MCF 10A (cell line): ENCODE measurements at regions not wholly inside any gene's neighbourhood (a gene's known extent, or its start where the extent isn't known, plus 50 kb on each side); places are given as distances from the start of the nearest gene placed in this dataset.

Experiments
- BruUV-seq: library from RNA; stranded (reverse); fragments of 400-500 nt; replicated peaks from 2 replicates; lab custom pipeline; 2021; lab: Mats Ljungman, UMichigan
- CTCF ChIA-PET: fragments of 300-600 bp; sonication (Branson Sonifier 250); formaldehyde crosslinking; extraction: SDS; loops from one replicate; lab custom pipeline; 2021; ENCODE audit warnings: antibody characterized with exemption, inconsistent platforms; lab: Yijun Ruan, JAX
- POLR2A ChIA-PET: fragments of 300-600, 350-650 bp; sonication (Branson Sonifier 250); formaldehyde crosslinking; extraction: SDS; loops from one replicate; lab custom pipeline; 2020; ENCODE audit warnings: antibody characterized with exemption, inconsistent platforms; lab: Yijun Ruan, JAX
- DNase-seq: peaks from one replicate; pipeline ENCODE4 v3.0.0-alpha.2; 2018; ENCODE audit not compliant: unreplicated experiment
- H3K27ac Mint-ChIP-seq: one replicate; pipeline ENCODE4 v1.8.0; 2022; ENCODE audit warnings: mild to moderate bottlenecking, low read depth, mixed read lengths; ENCODE audit not compliant: unreplicated experiment
- H3K27me3 Mint-ChIP-seq: one replicate; pipeline ENCODE4 v1.8.0; 2022; ENCODE audit warnings: mixed read lengths; ENCODE audit not compliant: insufficient read depth, unreplicated experiment
- H3K36me3 Mint-ChIP-seq: one replicate; pipeline ENCODE4 v1.8.0; 2022; ENCODE audit warnings: mild to moderate bottlenecking, moderate library complexity, mixed read lengths; ENCODE audit not compliant: insufficient read depth, unreplicated experiment
- H3K4me1 Mint-ChIP-seq: one replicate; pipeline ENCODE4 v1.8.0; 2022; ENCODE audit warnings: mixed read lengths; ENCODE audit not compliant: insufficient read depth, unreplicated experiment
- H3K4me3 Mint-ChIP-seq: one replicate; pipeline ENCODE4 v1.8.0; 2022; ENCODE audit warnings: mild to moderate bottlenecking, moderate library complexity, mixed read lengths; ENCODE audit not compliant: unreplicated experiment
- H3K9me3 Mint-ChIP-seq: one replicate; pipeline ENCODE4 v1.8.0; 2022; ENCODE audit warnings: mixed read lengths; ENCODE audit not compliant: unreplicated experiment
- CTCF ChIP-seq: fragments of 200-600 bp; IDR thresholded peaks from one replicate; pipeline ENCODE4 v1.8.0; 2022; ENCODE audit warnings: antibody characterized with exemption, mild to moderate bottlenecking; ENCODE audit not compliant: unreplicated experiment
- intact Hi-C: fragments of 100-400 bp; cut with micrococcal nuclease; formaldehyde crosslinking; loops from 2 replicates; pipeline ENCODE4 v1.14.1; 2022

DNA sequence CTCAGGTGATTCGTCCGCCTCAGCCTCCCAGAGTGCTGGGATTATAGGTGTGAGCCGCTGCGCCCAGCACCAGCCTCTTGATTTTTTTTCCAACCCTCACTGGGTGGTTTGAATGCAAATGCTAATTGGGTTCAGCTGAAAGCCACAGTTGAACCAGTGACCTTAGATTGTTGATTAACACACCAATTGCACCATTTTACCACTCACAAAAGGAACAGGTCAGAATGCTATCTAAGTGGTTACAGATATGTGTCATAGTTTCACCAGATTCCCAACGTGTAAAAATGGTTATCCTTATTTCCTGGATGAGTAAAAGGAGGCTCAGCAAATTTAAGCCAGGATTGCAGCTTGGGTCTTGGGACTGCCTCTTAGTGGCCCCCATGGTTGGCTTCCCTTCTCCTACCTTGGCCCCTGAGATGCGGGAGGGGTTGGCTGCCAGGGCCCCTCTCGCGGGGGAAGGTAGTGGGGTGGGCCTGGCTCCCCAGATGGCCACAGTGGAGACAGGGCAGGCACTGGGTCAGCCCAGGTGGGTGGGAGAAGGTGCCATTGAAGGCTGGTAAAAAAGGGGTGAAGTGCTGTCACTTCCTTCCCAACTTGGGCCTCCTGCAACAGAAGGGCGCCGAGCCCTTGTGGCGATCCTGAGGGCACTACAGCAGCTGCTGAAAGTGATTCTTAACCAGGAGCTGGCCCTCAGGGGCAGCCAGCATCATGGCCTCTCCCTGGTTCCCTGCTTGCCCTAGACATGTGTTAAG is 164.9 kb upstream of the HAAO start:
- no peaks in the 10 kb centered on the region for H3K27me3 Mint-ChIP-seq
- intact Hi-C loops, result no loop called here
- H3K9me3 Mint-ChIP-seq, result no peaks in the 10 kb centered on the region
- peaks cover 26% of the 10 kb centered on the region for H3K4me1 Mint-ChIP-seq
- POLR2A ChIA-PET, result interaction anchor here (0.6 kb wide), 1 partner anchor 419 kb away, joined by 4 read pairs; no protein-coding TSS in a partner anchor
- TF ChIP-seq CTCF, result no peak
- DNase-seq, result peak; percentile 48
- CTCF ChIA-PET, result interaction anchor here (0.5 to 3.0 kb wide), 7 partner anchors 10 to 639 kb away, joined by 3 to 15 read pairs (median 3); no protein-coding TSS in a partner anchor
- no peak overlapping the region for H3K4me3 Mint-ChIP-seq
- H3K36me3 Mint-ChIP-seq, result no peaks in the 10 kb centered on the region
- BruUV-seq, result no TSS peak
- no peak overlapping the region for H3K27ac Mint-ChIP-seq

DNA sequence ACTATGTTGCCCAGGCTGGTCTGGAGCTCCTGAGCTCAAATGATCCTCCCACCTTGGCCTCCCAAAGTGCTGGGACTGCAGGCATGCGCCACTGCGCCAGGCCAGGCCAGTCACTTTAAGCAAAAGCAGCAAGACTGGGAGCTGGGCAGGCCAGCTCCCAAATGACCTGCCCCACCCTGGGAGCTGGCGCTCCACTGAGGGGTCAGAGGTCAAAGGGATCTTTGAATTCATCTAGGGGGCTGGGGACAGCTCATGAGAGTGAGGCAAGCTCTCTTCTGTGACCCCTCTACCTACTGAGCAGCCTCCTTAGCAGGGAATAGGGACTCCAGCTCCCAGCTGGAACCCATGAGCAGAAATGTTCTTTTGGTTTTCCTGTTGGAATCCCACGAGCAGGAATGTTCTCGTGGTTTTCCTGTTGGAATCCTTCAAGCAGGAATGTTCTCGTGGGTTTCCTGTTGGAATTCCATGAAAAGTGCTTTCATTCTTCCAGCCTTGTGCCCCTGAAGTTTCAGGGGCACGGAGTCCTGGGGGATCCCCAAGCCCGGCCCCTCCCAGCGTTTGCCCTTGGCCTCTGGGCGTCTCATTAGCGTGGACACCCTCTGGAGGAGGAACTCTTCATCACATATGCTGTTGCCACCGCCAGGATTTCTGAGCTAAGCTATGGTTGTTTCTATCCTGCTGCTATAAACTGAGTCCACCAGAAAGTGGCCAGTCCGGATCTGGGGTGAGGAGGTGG is 162.0 kb upstream of the HAAO start:
- CTCF ChIA-PET, result interaction anchor here (0.6 to 1.2 kb wide), 4 partner anchors 9 to 1525 kb away, joined by 3 to 6 read pairs (median 3); no protein-coding TSS in a partner anchor
- Mint-ChIP-seq H3K36me3 (no peaks in the 10 kb centered on the region), H3K9me3 (no peaks in the 10 kb centered on the region), H3K27ac (no peak overlapping the region), H3K4me1 (peaks cover 32% of the 10 kb centered on the region), H3K27me3 (no peaks in the 10 kb centered on the region), H3K4me3 (no peak overlapping the region)
- BruUV-seq, result no TSS peak
- intact Hi-C loops, result no loop called here
- DNase-seq, result no peak
- POLR2A ChIA-PET, result no interaction called here
- TF ChIP-seq CTCF, result no peak

GRCh38 chr2:42953216-42953615 is 160.8 kb upstream of the HAAO start:
- no peak for TF ChIP-seq CTCF
- Mint-ChIP-seq H3K27ac (no peak overlapping the region), H3K36me3 (peaks cover 2% of the 10 kb centered on the region), H3K4me1 (peaks cover 21% of the 10 kb centered on the region), H3K27me3 (no peaks in the 10 kb centered on the region), H3K4me3 (no peak overlapping the region), H3K9me3 (no peaks in the 10 kb centered on the region)
- intact Hi-C loops, result no loop called here
- no peak for DNase-seq
- CTCF ChIA-PET, result no interaction called here
- BruUV-seq, result no TSS peak
- POLR2A ChIA-PET, result no interaction called here
